GM18519 (cell line): ENCODE measurements at regions not wholly inside any gene's neighbourhood (a gene's known extent, or its start where the extent isn't known, plus 50 kb on each side); places are given as distances from the start of the nearest gene placed in this dataset.
"Not testable (repeated sequence)": the region's sequence is repeated elsewhere in the genome, so short reads cannot be mapped to it uniquely, and the experiment has no call there.

Experiments used
- ATAC-seq: cut with Tn5 transposase; IDR thresholded peaks from one replicate; pipeline ENCODE4 v1.9.1; 2021; ENCODE audit warnings: mild to moderate bottlenecking, moderate library complexity; ENCODE audit not compliant: unreplicated experiment, low FRiP score

DNA sequence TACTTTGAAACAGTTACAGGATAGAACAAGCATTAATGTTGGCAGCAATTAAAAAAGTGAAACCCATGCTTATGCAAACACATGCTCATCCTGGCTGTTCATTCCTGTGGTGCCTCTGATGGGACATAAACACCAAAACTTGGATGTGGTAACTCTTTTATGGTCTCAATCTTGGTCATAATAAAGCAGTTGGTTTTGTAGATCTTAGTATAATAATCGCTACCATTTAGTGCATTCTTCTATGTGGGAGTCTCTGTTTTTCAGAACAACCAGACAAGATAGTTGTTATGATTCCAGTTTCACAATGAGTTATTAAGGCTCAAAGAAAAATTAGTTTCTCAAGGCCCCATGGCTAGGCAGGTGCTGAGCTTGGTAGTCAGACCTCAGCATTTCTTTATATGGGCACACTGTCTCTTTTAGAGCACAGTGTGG lies 184.0 kb downstream of the UTRN start:
- ATAC-seq, result peak; percentile 56

DNA sequence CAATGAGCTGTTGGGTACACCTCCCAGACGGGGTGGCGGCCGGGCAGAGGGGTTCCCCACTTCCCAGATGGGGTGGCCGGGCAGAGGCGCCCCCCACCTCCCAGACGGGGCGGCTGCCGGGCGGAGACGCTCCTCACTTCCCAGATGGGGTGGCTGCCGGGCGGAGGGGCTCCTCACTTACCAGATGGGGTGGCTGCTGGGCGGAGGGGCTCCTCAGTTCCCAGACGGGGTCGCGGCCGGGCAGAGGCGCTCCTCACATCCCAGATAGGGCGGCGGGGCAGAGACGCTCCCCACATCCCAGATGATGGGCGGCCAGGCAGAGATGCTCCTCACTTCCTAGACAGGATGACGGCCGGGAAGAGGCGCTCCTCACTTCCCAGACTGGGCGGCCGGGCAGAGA lies 185.1 kb downstream of the UTRN start:
- not testable (repeated sequence) for ATAC-seq

DNA sequence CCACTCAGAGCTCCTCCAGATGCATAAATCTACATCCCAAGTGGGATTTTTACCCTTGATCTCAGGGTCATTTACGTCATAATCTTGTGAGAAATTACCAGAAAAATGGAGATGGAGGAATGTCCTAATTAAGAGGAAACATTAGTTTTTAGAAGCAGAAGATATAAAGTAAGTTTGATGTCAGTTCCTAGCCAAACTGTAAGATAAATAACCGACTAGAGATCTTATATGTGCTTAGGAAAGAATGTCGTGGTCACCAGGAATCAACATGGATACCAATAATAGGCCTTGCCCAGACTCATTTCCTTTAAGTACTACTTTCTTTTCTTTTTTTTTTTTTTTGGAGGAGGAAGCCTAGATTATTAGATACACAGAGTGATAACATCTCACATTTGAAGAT lies 186.9 kb downstream of the UTRN start:
- ATAC-seq, result no peak

DNA sequence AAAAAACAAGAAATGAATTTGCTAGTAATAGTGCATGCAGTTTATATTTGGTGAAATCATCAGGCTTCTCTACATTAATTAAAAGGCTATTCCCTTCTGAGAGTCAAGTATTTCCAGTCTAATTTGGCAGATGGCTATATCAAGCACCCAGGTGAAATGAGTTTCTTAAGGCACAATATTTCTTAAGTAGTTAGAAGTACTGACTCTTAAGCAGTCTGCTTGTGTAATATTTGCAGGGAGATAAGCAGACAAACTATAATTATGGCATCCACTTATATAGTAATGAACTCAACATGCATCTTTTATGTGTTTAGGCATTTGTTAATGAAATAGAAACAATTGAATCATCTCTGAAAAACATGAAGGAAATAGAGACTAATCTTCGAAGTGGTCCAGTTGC lies 189.2 kb downstream of the UTRN start:
- ATAC-seq, result no peak

DNA sequence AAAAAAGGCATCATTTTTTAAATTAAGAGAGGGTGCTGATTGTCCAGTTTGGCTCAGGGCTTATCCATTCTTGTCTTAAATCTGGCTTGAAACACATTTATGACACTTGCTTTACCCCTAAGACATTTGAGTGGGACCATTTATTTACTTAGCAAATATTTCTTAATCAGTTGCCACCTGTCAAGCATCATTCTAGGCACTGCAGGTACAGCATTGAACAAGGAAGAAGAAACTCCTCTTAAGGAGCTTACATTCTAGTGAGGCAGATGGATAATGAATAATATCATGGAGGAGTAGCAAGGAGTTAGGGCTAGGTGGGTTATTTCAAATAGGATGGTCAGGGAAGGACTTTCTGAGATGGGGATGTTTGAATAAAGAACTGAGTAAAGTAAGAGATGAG lies 189.8 kb downstream of the UTRN start:
- ATAC-seq, result no peak

DNA sequence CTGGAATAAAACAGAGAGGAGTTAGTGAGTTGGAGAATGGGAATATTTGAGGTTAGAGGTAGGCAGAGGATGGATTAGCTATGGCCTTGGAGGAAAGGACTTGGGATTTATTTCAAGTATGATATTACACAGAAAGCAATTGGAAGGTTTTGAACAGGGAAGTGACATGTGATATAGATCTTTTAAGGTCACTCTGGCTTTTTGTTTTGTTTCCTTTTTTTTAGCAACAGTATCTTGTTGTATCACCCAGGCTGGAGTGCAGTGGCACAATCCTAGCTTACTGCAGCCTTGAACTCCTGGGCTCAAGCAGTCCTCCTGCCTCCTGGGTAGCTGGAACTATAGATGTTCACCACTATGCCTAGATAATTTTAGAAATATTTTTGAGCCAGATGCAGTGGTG lies 190.3 kb downstream of the UTRN start:
- ATAC-seq, result no peak

DNA sequence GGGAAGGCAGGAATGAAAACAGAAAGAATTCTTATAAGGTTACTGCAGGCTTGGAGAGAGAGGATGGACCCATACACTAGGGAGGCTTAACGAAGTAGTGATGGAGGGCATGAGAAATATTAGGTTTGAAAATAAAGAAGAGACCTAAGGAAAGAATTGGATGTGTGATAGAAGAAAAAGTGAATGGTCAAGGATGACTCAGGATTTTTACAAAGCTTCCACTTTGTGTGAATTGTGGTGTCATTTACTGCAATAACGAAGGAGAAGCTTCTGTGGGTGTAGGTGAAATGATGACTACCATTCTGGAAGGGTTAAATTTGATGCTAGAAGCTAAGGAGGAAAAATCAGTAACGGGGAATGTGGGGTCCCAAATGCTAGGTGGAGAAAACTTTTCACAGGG lies 191.2 kb downstream of the UTRN start:
- ATAC-seq, result no peak

DNA sequence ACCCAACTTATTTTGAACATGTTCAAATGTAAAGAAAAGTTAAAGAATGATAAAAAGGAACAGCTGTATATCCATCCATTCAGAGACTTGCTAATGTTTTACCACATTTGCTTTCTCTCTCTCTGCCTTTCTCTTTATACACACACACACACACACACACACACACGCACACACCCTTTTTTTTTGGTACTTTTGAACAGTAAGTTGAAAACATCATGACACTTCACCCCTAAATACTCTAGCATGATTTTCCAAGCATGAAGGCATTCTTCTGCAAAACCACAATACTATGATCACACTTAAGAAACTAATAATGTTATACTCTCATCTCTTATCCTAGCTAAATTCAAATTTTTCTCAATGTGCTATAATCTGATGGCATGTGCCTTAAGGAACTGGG lies 192.3 kb downstream of the UTRN start:
- no peak for ATAC-seq

DNA sequence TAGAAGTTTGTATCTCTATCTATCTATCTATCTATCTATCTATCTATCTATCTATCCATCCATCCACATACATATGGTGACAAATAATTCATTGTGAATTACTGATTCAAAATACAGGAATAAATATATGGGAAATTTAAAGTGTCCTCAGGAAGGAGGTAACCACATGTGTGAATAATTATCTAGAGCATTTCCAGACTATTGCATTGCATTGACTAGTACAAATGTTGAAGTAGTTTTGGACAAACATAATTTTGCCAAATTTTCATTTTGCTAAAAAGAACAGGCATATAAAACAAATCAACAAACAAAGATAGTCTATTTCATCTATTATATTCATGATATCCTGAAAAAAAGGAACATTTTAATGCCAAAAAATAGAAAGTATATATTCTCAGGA lies 192.7 kb downstream of the UTRN start:
- ATAC-seq, result no peak

DNA sequence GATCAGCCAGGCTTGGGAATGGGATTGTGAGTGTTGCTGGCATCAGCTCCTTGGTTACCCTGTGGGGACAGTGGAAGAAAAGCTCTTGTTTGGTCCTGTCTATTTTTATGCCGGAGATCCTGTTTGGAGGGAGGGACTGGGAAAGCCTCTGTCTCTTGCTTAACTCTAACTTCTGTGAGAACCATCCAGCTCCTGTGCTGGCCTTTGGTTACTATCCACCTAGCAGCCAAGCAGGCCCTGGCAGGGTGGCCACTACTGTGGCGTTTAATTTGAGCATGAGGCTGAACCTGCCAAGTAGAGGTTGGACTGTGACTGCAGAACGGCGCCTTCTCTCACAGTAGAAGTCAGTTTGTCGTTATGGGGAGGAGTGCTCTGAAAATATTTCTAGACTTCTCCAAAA lies 193.3 kb downstream of the UTRN start:
- no peak for ATAC-seq

DNA sequence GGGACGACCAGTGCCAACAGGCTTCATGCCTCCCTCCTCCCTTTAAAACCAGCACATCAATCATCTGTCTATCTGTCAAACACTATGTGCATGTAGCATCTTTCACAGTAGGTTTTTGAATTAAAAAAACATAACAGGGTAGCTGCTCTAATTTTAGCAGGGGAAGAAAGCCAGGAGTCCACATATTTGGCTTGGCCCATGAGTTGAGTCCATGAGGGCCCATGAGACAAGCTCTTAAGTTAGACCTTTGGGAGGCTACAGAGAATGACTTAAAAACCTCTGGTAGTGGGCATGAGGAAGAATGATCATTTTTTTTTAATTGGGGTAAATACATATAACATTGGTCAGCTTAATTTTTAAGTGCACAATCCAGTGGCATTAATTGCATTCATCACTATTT lies 194.9 kb downstream of the UTRN start:
- no peak for ATAC-seq

DNA sequence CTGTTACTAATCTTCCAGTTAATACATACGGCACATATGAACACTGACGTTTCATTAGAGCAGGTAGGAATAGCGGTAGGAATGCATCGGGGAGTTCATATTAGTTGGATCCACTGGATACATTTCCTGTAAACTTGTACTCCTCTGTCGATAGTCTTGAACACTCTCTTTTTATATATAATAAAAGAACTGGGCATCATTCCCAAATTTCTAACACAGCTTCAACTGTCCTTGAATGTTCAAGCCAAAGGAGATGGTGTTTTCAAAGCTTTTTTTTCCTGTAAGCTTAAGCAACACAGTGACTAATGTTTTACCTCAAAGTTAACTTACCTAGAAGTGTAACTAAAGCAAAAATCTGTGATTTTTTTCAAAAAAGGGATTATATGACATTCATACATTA lies 195.3 kb downstream of the UTRN start:
- no peak for ATAC-seq

DNA sequence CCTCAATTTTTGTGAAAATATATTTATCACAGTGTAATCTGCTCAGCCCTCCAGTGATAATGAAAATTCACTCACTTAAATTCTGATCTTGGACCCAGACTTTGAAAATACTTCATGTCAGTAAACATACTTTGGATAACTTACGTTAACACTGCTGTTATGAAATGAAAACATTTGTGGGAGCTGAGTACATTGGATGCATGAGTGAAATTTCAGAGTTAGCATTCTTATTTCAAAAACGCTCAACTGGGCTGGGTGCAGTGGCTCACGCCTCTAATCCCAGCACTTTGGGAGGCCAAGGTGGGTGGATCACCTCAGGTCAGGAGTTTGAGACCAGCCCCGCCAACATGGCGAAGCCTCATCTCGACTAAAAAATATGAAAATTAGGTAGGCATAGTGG lies 196.4 kb downstream of the UTRN start:
- no peak for ATAC-seq

DNA sequence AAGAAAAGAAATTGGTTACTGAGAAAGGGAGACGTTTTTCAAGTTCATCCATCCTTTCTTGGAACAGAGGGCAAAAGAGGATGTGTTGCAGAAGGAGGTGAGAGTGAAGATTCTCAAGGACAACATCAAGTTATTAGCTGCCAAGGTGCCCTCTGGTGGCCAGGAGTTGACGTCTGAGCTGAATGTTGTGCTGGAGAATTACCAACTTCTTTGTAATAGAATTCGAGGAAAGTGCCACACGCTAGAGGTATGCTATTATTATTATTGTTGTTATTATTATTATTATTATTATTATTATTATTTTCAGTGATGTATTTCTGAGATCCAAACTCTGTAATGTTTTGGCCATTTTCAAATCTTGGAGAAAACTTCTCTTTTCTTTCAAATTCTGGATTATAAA lies 197.0 kb downstream of the UTRN start:
- peak; percentile 72 for ATAC-seq

DNA sequence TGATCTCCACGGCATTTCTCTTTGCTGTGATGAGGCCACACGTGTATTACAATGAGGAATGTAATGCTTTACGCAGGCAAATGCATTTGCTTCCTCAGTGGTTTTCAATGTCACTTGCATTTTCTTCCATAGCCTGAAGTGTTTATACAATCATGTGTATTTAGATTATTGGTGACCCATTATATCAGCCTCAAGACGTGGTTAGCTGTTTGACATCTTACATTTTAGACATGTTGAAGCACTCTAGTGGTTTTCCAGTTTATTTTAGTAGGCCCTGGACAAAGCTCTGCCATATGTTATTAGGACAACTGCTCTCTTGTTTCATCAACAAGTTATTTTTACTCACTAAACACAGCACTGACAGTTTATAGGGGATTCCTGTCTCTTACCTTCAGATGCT lies 200.4 kb downstream of the UTRN start:
- ATAC-seq, result no peak

DNA sequence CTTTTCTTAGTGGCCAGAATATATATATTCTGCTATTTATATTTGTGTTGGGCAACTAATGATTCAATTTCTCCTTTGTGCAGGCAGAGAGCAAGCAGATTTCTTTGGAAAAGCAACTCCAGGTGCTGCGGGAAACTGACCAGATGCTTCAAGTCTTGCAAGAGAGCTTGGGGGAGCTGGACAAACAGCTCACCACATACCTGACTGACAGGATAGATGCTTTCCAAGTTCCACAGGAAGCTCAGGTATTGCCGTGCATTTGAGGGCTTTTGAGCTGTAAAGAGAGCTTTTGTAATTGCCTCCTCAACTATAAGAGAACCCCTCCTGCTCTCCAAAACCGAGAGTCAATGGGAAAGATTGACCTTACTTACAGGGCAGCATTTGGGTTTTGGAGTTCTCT lies 203.5 kb downstream of the UTRN start:
- no peak for ATAC-seq

DNA sequence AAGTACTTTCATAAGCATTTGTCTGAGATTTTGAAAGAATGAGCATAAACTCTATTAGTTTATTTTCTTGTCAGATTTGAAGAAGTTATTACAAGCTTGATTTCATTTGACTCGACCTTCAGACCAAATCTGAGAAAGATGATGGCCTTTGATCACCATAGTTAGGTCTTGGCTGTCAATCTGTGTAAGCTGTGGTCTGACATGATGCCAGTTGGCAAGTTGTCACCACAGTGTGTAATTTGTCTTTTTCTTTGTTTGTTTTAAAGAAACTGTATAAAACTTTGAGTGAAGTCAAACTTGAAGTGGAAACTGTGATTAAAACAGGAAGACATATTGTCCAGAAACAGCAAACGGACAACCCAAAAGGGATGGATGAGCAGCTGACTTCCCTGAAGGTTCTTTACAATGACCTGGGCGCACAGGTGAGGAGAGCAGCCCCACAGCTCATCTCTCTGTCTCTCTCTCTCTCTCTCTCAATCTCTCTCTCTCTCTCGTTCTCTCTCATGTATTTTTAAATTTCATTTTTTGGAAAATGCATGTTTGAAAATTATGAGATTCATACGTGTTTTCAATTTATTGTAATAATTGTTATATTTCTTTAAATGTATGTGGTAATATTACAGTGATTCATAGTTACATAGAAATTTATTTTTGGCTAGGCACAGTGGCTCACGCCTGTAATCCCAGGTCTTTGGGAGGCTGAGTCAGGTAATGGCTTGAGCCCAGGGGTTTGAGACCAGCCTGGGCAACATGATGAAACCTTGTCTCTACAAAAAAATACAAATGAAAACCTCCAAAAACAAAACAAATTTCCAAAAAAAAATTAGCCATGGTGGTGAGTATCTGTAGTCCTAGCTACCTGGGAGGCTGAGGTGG lies 208.1 kb downstream of the UTRN start:
- ATAC-seq, result no peak

DNA sequence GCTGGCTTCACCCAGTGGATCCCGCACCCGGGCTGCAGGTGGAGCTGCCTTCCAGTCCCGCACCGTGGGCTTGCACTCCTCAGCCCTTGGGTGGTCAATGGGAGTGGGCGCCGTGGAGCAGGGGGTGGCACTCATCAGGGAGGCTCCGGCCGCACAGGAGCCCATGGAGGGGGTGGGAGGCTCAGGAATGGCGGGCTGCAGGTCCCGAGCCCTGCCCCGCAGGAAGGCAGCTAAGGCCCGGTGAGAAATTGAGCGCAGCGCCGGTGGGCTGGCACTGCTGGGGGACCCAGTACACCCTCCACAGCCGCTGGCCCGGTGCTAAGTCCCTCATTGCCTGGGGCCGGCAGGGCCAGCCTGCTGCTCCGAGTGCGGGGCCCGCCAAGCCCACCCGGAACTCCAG lies 209.9 kb downstream of the UTRN start:
- not testable (repeated sequence) for ATAC-seq

DNA sequence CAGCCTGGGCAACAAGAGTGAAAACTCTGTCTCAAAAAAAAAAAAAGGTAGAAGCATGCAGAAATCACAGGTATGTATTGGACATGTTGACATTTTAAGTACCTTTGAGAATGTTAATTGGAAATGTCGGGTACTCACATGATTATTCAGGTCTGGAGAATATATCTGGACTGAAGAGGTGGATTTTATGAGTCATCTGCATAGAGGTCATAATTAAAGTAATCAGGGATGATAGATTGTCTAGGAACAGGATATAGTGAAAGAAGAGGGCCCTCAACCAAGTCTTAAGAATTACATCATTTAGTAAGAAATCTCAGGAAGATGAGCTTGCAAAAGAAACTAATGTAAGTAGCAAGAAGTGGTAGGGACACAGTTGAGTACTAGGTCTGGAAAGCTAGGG lies 212.5 kb downstream of the UTRN start:
- ATAC-seq, result no peak

DNA sequence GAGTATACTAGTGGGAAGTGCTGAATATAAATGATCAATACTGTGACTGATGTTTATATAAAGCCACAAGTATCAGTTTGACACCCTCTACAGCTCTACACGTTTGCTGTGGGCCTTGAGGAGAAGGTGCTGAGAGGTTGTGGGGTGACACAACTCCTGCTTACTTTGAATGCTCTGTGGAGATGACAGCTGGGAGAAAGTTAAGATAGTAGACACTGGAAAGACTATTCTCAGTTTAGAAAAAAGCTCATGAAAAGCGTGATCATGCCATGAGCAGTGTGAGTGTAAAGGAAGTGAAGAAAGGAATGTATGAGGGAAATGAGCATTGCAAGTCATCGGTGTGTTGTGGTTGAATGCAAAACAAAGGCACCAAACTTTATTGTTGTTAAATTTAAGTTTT lies 215.8 kb downstream of the UTRN start:
- no peak for ATAC-seq

DNA sequence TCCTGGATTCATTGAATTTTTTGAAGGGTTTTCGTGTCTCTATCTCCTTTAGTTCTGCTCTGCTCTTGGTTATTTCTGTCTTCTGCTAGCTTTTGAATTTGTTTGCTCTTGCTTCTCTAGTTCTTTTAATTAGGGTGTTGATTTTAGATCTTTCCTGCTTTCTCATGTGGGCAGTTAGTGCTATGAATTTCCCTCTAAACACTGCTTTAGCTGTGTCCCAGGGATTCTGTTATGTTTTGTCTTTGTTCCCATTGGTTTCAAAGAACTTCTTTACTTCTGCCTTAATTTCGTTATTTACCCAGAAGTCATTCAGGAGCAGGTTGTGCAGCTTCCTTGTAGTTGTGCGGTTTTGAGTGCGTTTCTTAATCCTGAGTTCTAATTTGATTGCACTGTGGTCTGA lies 220.1 kb downstream of the UTRN start:
- not testable (repeated sequence) for ATAC-seq

DNA sequence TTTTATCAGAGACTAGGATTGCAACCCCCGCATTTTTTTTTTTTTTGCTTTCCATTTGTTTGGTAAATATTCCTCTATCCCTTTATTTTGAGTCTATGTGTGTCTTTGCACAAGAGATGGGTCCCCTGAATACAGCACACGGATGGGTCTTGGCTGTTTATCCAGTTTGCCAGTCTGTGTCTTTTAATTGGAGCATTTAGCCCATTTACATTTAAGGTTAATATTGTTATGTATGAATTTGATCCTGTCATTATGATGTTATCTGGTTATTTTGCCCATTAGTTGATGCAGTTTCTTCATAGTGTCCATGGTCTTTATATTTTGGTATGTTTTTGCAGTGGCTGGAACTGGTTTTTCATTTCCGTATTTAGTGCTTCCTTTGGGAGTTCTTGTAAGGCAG lies 220.9 kb downstream of the UTRN start:
- not testable (repeated sequence) for ATAC-seq
